ENCODE measurements at regions not wholly inside any gene's neighbourhood (a gene's known extent, or its start where the extent isn't known, plus 50 kb on each side); places are given as distances from the start of the nearest gene placed in this dataset.

DNA sequence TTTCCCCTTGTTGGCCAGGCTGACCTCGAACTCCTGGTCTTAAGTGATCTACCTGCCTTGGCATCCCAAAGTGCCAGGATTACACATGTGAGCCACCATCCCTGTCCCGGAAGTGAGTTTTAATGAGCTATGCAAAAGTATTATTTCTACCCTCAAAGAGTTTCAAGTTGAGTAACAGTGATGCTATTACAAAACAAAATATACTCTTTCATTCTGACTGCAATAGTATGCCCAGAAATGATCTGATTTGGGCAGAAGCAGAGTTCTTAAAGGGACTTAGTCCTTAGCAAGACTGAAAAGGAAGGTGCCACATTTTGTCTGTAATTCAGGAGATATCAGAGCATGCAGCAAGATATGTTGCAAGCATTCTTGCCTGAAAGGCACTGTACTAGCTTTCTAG, 375.4 kb downstream of the NUF2 start:
- TF ChIP-seq, protein P1, sequence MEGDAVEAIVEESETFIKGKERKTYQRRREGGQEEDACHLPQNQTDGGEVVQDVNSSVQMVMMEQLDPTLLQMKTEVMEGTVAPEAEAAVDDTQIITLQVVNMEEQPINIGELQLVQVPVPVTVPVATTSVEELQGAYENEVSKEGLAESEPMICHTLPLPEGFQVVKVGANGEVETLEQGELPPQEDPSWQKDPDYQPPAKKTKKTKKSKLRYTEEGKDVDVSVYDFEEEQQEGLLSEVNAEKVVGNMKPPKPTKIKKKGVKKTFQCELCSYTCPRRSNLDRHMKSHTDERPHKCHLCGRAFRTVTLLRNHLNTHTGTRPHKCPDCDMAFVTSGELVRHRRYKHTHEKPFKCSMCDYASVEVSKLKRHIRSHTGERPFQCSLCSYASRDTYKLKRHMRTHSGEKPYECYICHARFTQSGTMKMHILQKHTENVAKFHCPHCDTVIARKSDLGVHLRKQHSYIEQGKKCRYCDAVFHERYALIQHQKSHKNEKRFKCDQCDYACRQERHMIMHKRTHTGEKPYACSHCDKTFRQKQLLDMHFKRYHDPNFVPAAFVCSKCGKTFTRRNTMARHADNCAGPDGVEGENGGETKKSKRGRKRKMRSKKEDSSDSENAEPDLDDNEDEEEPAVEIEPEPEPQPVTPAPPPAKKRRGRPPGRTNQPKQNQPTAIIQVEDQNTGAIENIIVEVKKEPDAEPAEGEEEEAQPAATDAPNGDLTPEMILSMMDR (IDR thresholded peaks at IDR 0.05 in 2 of 3, conservative IDR thresholded peaks at IDR 0.05 in 1 of 3; ENCODE audit: borderline replicate concordance in 1 of 3, insufficient read depth in 1 of 3, low read depth in 2 of 3, low read length in 2 of 3) = no peak
- TF ChIP-seq EZH2phosphoT487 (IDR thresholded peaks at IDR 0.05; ENCODE audit: borderline replicate concordance) (no peak), REST (IDR thresholded peaks at IDR 0.05; ENCODE audit: low read depth) (no peak), YY1 (IDR thresholded peaks at IDR 0.05; ENCODE audit: extremely low read depth, insufficient replicate concordance, low read depth, low read length) (no peak), POLR2A (IDR thresholded peaks at IDR 0.05; ENCODE audit: borderline replicate concordance, extremely low read depth, insufficient read depth, insufficient read length) (no peak), POLR2AphosphoS5 (IDR thresholded peaks at IDR 0.05; ENCODE audit: low read depth, low read length) (no peak), SP1 (IDR thresholded peaks at IDR 0.05; ENCODE audit: low read depth) (no peak)

Data from HCT116 (cell line).